T-helper 1 cell treated with Interleukin-12 subunit alpha and Interleukin-12 subunit beta and Interleukin-4 antibody, amounts not matched to agents 30 μg/mL and 1 μg/mL, for 36 hours (primary cell): ENCODE measurements at regions not wholly inside any gene's neighbourhood (a gene's known extent, or its start where the extent isn't known, plus 50 kb on each side); places are given as distances from the start of the nearest gene placed in this dataset.

Experiments
- H3K27ac Mint-ChIP-seq: one replicate; pipeline ENCODE4 v1.8.0; 2021; ENCODE audit warnings: mild to moderate bottlenecking, mixed read lengths
- H3K27me3 Mint-ChIP-seq: one replicate; pipeline ENCODE4 v1.8.0; 2021; ENCODE audit warnings: low read depth, mixed read lengths
- H3K36me3 Mint-ChIP-seq: one replicate; pipeline ENCODE4 v1.8.0; 2021; ENCODE audit warnings: low read depth, mixed read lengths
- H3K4me1 Mint-ChIP-seq: one replicate; pipeline ENCODE4 v1.8.0; 2021; ENCODE audit warnings: low read depth, mixed read lengths
- H3K4me3 Mint-ChIP-seq: one replicate; pipeline ENCODE4 v1.8.0; 2021; ENCODE audit warnings: mild to moderate bottlenecking, moderate library complexity, mixed read lengths
- H3K9me3 Mint-ChIP-seq: one replicate; pipeline ENCODE4 v1.8.0; 2021; ENCODE audit warnings: mixed read lengths

DNA sequence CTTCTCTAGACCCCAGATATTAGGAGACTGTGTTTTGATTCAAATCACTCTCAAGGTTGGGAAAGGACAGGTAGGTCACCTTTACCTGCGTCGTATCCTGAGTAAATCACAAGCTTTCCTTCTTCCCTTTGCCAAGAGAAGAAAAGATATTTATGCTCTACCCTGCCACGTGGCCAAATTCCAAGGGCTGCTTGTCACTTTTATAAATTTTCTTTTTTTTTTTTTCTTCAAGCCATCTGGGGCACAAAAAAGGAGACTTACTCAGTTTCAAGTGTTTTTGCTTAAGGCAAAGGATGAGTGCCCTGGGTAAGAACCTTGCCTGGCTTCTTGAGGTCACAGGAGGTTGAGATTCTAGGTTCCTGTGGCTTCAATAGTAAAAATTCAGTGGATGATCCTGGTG lies 285.1 kb downstream of the TMEM114 start:
- Mint-ChIP-seq H3K36me3 (no peaks in the 10 kb centered on the region), H3K27me3 (no peaks in the 10 kb centered on the region), H3K4me3 (no peak overlapping the region), H3K27ac (no peak overlapping the region), H3K4me1 (no peaks in the 10 kb centered on the region), H3K9me3 (peaks cover 22% of the 10 kb centered on the region)

DNA sequence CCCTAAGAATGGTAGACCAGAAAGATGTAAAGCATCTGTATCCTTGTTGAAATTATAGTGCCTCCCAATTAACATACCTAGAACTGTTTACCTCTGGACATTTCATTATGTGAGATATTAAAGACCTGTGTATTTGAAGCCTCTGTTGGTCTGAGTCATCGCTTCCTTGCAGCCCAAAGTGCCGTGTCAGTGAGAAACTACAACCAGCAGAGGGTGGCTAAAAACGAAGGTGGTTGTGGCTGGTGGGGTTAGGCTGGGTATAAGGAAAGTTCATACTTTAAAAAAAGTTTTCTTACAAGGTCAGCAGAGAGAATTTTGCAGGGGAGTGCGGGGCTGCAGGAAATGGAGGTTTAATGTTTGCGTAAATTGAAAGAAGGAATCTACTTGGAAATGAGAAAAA lies 290.7 kb downstream of the TMEM114 start:
- Mint-ChIP-seq H3K27me3 (no peaks in the 10 kb centered on the region), H3K4me3 (no peak overlapping the region), H3K36me3 (no peaks in the 10 kb centered on the region), H3K27ac (no peak overlapping the region), H3K4me1 (no peaks in the 10 kb centered on the region), H3K9me3 (peaks cover 37% of the 10 kb centered on the region)

DNA sequence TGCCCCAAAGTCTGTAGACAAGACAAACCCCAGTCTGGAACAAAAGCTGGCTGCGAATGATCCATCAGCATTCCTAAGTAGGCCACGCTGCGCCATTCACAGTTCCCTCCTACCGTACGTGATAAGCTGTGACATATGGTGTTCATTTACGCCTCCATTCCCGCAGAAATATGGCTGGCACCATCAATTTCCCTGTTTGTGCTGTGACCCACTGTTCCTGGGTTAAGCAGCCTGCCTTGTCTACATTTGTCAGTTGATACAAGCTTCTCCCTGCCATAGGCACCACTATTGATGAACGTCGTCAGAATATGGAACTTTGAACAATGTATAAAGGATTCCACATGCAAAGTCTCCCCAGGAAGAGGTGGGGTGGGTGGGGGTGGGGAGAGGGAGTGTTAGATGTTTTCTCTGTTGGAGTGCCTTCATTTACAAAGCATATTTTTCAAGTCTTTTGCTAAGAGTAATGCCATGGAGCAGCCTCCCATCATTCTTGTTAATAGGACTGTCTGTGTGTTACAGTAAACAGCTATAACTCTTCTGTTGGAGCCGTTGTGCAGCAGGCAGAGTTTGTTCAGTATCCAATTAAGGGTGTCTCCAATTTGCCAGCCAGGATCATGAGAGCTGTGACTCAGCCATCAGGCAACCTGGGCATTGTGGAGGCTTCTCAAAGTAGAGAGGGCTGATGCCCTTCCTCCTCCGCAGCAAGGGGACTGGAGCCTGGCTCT lies 294.6 kb downstream of the TMEM114 start:
- Mint-ChIP-seq H3K36me3 (no peaks in the 10 kb centered on the region), H3K4me1 (no peaks in the 10 kb centered on the region), H3K4me3 (no peak overlapping the region), H3K9me3 (peaks cover 33% of the 10 kb centered on the region), H3K27ac (no peak overlapping the region), H3K27me3 (no peaks in the 10 kb centered on the region)

DNA sequence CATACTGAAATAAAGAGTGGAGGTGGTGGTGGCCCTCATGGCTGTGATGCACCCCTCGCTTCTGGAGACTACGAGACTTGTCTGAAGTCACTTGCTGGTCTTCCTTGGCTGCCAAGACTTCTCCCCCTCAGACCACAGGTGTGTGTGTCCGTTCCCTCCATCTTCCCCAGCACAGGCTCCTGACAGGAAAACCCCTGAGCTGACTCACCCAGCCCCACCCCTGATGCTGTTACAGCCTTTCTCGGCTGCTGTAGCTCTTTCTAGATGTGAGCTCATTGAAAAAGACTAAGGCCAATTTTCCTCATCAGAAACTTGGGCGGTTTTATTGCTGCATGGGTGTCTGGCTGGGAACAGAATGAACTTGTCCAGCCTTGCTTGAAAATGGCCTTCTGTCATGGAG lies 296.9 kb downstream of the TMEM114 start:
- Mint-ChIP-seq H3K27me3 (no peaks in the 10 kb centered on the region), H3K4me3 (no peak overlapping the region), H3K36me3 (no peaks in the 10 kb centered on the region), H3K27ac (no peak overlapping the region), H3K9me3 (peaks cover 17% of the 10 kb centered on the region), H3K4me1 (no peaks in the 10 kb centered on the region)

- no peak overlapping the region for H3K4me3 Mint-ChIP-seq
- H3K27me3 Mint-ChIP-seq: no peaks in the 10 kb centered on the region
- no peaks in the 10 kb centered on the region for H3K36me3 Mint-ChIP-seq
- peaks cover 12% of the 10 kb centered on the region for H3K9me3 Mint-ChIP-seq
- no peaks in the 10 kb centered on the region for H3K4me1 Mint-ChIP-seq
- no peak overlapping the region for H3K27ac Mint-ChIP-seq
Observed at GRCh38 chr16:8292271-8292670, 298.0 kb downstream of the TMEM114 start.

- Mint-ChIP-seq H3K4me3 (no peak overlapping the region), H3K36me3 (no peaks in the 10 kb centered on the region), H3K4me1 (no peaks in the 10 kb centered on the region), H3K27me3 (no peaks in the 10 kb centered on the region), H3K9me3 (peaks cover 19% of the 10 kb centered on the region), H3K27ac (no peak overlapping the region)
Observed at GRCh38 chr16:8286348-8286747, 304.0 kb downstream of the TMEM114 start.

DNA sequence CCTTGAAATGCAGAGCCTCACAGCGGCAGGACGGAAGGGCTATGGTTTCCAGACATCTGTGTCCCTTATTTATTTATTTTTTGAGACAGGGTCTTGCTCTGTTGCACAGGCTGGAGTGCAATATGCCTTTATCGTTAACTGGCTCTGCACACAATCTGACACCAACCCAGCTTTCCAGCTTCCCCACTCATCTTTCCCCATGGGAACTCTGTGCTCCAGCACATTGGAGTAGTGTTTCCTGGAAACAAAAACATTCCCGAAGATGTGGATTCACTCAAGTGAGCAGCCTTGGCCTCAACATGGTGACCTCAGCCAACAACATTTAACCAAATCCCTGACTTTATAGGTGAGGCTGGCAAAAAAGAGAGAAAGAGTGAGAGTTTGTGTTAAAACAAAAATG lies 307.1 kb downstream of the TMEM114 start:
- no peaks in the 10 kb centered on the region for H3K27me3 Mint-ChIP-seq
- no peak overlapping the region for H3K27ac Mint-ChIP-seq
- no peaks in the 10 kb centered on the region for H3K4me1 Mint-ChIP-seq
- H3K9me3 Mint-ChIP-seq: peaks cover 21% of the 10 kb centered on the region
- H3K4me3 Mint-ChIP-seq: no peak overlapping the region
- H3K36me3 Mint-ChIP-seq: no peaks in the 10 kb centered on the region

GRCh38 chr16:8278031-8278580 lies 312.2 kb downstream of the TMEM114 start:
- Mint-ChIP-seq H3K27me3 (no peaks in the 10 kb centered on the region), H3K36me3 (no peaks in the 10 kb centered on the region), H3K4me1 (no peaks in the 10 kb centered on the region), H3K27ac (no peak overlapping the region), H3K9me3 (peaks cover 2% of the 10 kb centered on the region), H3K4me3 (no peak overlapping the region)

DNA sequence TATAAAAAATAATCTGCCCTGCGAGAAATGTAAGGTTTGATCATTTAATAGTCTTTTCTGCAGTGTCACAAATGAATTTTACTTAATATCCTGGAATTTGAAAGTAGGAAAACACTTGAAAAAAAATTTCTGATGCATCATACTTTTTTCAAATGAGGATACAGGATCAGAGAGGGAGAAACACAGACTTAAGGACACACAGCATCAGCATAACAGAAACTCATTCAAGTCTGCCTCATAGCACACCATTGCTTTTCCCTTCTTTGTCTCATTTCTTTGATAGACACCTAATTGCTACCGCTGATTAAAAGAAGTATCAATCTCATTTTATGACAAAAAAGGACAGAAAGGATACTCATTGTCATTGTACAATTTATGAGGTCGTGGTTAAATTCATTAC lies 319.0 kb downstream of the TMEM114 start:
- Mint-ChIP-seq H3K9me3 (peaks cover 20% of the 10 kb centered on the region), H3K36me3 (no peaks in the 10 kb centered on the region), H3K4me1 (no peaks in the 10 kb centered on the region), H3K27me3 (no peaks in the 10 kb centered on the region), H3K27ac (no peak overlapping the region), H3K4me3 (no peak overlapping the region)

DNA sequence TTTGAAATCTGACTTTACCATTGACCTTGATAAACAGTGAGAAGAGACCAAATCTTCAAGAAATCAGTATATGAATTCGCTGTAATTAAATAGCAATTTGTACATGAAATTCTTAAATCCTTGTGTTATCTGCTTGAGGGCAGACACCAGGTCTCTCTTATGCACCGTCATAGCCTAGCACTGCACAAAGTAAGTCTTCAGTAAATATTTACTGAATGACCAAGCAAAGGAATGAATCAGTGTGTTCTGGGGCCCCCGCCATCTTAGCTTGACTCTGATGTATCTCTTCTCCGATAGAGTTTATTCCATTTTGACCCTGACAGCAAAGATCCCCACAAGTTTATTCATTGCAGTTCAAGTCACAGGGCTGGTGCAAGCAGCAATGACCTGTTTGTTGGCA lies 328.0 kb downstream of the TMEM114 start:
- H3K4me1 Mint-ChIP-seq: no peaks in the 10 kb centered on the region
- H3K27me3 Mint-ChIP-seq: no peaks in the 10 kb centered on the region
- no peak overlapping the region for H3K4me3 Mint-ChIP-seq
- no peak overlapping the region for H3K27ac Mint-ChIP-seq
- H3K36me3 Mint-ChIP-seq: no peaks in the 10 kb centered on the region
- H3K9me3 Mint-ChIP-seq: peaks cover 11% of the 10 kb centered on the region

DNA sequence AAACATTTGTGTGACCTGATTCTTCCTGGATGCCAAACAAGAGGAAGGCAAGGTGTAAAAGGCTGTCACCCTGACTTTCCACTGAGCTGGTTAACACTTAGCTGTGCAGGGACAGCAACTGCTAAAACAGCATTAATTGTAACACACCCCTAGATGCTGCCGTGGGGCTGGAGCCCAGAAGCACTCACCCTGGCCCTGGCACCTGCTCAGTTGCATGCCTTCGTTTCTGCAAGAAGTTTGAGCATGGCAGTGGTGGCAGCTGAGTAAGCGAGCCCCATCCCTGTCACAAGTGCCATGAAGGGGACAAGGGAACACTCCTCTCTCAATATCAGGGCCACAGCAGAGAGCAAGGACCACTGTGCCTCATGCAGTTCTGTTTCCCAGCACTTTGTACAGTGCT lies 330.2 kb downstream of the TMEM114 start:
- Mint-ChIP-seq H3K9me3 (peaks cover 12% of the 10 kb centered on the region), H3K4me1 (no peaks in the 10 kb centered on the region), H3K27me3 (no peaks in the 10 kb centered on the region), H3K4me3 (no peak overlapping the region), H3K27ac (no peak overlapping the region), H3K36me3 (no peaks in the 10 kb centered on the region)

DNA sequence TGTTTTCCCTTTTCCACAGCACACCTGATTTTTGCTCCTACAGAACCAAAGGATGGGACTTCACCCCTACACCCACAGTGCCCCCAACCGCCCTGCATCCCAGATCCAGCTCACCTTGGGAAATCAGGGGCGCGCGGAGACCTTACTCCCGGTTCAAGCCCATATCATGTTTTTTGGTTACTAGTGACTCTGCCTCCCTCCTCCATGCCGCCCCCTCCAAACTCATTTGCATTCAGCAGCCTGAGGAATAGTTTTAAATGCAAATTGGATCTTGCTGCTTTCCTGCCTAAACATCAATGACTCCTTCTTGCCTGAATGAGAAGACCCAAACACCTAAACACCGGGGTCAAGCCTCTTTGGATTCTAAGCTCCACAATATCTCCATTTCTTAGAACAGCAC lies 331.8 kb downstream of the TMEM114 start:
- Mint-ChIP-seq H3K27ac (no peak overlapping the region), H3K27me3 (no peaks in the 10 kb centered on the region), H3K4me1 (no peaks in the 10 kb centered on the region), H3K36me3 (no peaks in the 10 kb centered on the region), H3K9me3 (peaks cover 13% of the 10 kb centered on the region), H3K4me3 (no peak overlapping the region)

DNA sequence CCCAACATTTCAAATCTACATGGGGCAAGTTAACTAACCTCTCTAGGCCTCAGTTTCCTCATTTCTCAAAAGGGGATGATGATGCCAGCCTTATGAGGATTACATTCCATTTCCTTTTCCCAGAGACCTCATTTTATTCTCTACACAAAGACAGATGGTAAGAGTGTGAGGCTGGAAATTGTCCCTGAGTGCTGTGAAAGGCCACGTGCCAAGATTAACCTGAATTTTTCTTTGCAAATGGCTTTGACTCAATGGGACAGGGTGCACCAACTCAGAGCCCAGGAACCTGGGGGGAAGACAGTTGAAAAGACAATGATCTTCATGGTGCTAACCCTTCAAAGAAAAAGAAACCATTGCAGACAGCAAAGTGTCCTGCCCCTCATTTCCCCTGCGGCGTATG lies 332.8 kb downstream of the TMEM114 start:
- no peaks in the 10 kb centered on the region for H3K4me1 Mint-ChIP-seq
- H3K27ac Mint-ChIP-seq: no peak overlapping the region
- no peaks in the 10 kb centered on the region for H3K27me3 Mint-ChIP-seq
- no peak overlapping the region for H3K4me3 Mint-ChIP-seq
- no peaks in the 10 kb centered on the region for H3K36me3 Mint-ChIP-seq
- H3K9me3 Mint-ChIP-seq: peaks cover 15% of the 10 kb centered on the region

DNA sequence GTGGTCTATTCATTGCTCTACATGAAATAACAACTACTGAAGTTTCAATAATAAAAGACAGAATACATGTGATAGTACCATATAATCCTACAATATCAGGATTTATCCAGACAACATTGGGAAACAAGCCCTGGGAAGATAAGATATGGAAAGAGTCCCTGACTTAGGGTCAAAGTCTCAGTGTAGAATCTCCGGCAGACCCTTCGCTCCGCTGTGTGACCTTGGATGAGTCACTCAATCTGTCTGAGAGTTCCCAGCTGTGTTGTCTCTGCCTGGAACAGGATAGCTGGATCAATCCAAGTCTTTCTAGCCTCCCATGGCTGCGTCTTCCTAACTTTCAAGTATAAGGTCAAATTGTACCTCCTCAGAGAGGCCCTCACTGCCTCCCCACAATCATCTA lies 335.9 kb downstream of the TMEM114 start:
- Mint-ChIP-seq H3K27ac (no peak overlapping the region), H3K36me3 (no peaks in the 10 kb centered on the region), H3K4me1 (no peaks in the 10 kb centered on the region), H3K27me3 (no peaks in the 10 kb centered on the region), H3K4me3 (no peak overlapping the region), H3K9me3 (peaks cover 18% of the 10 kb centered on the region)

DNA sequence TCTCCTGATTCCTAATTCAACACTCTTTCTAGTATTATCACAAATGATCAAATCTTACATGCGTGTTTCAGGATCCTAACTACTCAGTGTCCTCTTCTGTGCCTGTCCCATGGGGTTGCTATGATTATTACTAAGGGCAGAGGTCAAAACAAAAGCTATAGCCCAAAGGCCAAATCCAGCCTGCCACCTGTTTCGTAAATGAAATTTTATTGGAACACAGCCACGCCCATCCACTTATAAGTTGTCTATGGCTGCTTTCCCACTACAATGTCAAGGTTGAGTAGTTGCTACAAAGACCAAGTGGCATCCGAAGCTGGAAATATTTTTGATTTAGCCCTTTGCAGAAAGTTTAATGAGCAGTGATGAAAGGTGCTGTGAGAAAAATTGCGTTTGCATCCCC lies 336.6 kb downstream of the TMEM114 start:
- Mint-ChIP-seq H3K9me3 (peaks cover 14% of the 10 kb centered on the region), H3K36me3 (no peaks in the 10 kb centered on the region), H3K4me1 (no peaks in the 10 kb centered on the region), H3K4me3 (no peak overlapping the region), H3K27ac (no peak overlapping the region), H3K27me3 (no peaks in the 10 kb centered on the region)

- Mint-ChIP-seq H3K4me1 (no peaks in the 10 kb centered on the region), H3K27ac (no peak overlapping the region), H3K9me3 (peaks cover 11% of the 10 kb centered on the region), H3K27me3 (no peaks in the 10 kb centered on the region), H3K4me3 (no peak overlapping the region), H3K36me3 (no peaks in the 10 kb centered on the region)
Observed at GRCh38 chr16:8251727-8252126, 338.6 kb downstream of the TMEM114 start.
